ENCODE measurements at regions not wholly inside any gene's neighbourhood (a gene's known extent, or its start where the extent isn't known, plus 50 kb on each side); places are given as distances from the start of the nearest gene placed in this dataset.
"Not testable (repeated sequence)": the region's sequence is repeated elsewhere in the genome, so short reads cannot be mapped to it uniquely, and the experiment has no call there.

DNA sequence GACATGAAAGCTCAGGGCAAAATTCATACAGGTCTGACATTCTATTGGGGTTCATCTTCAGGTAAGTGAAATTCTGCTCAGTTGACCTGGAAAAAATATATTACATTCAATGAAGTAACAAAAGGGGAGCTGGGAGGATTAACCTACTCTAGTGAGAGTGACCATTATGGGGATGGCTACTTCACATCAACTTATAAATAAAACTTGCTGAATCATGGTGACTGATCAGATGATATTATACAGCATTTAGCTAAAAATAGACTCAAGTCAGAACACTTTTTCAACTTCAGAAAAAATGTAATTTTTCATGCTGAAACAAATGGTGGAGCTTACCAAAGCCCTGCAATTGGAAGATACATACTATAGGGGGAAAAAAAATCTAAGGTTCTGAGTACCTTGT lies 800.2 kb downstream of the FSCB start:
- FAIRE-seq: no peak
- H3K4me3 ChIP-seq (replicated peaks in 1 of 3; ENCODE audit: insufficient read depth in 1 of 3, low read depth in 2 of 3, low read length in 3 of 3): no peak overlapping the region
- no peaks in the 10 kb centered on the region for H3K4me1 ChIP-seq (ENCODE audit: insufficient read depth, low read length)
- no peak for DNase-seq (ENCODE audit: low spot score)
- no peak overlapping the region for H3K4me2 ChIP-seq (ENCODE audit: low read depth, low read length)
- no peak overlapping the region for H3K27ac ChIP-seq (ENCODE audit: extremely low read length, insufficient read depth, low read length)
- peaks cover 7% of the 10 kb centered on the region; the same call in 1 of the 2 replicates for H3K9me3 ChIP-seq (ENCODE audit: low read length)
- H3K27me3 ChIP-seq (ENCODE audit: control insufficient read depth in 1 of 2, insufficient read depth in 2 of 2, low read length in 2 of 2): no peaks in the 10 kb centered on the region
- BruUV-seq (replicated peaks): no TSS peak
- ChIA-PET CTCF (ENCODE audit: low intra/inter-chr PET ratio, low total read pairs) (no interaction called here), POLR2A (no interaction called here)
- no peaks in the 10 kb centered on the region for H4K20me1 ChIP-seq (ENCODE audit: insufficient read depth, low read length)
- in situ Hi-C loops (cut with HindIII; ENCODE audit: extremely low pct_ligation_motif_present, low pct_unique_long_range_greater_than_20kb) (no loop called here), intact Hi-C loops (cut with micrococcal nuclease; ENCODE audit: unreplicated experiment) (no loop called here)
- peak; percentile 44; the same call in 1 of the 2 replicates for TF ChIP-seq NFE2L2 (IDR thresholded peaks at IDR 0.05; ENCODE audit: low read length)
- TF ChIP-seq, protein P1, sequence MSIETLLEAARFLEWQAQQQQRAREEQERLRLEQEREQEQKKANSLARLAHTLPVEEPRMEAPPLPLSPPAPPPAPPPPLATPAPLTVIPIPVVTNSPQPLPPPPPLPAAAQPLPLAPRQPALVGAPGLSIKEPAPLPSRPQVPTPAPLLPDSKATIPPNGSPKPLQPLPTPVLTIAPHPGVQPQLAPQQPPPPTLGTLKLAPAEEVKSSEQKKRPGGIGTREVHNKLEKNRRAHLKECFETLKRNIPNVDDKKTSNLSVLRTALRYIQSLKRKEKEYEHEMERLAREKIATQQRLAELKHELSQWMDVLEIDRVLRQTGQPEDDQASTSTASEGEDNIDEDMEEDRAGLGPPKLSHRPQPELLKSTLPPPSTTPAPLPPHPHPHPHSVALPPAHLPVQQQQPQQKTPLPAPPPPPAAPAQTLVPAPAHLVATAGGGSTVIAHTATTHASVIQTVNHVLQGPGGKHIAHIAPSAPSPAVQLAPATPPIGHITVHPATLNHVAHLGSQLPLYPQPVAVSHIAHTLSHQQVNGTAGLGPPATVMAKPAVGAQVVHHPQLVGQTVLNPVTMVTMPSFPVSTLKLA (IDR thresholded peaks at IDR 0.05): no peak
- TF ChIP-seq, protein P2, sequence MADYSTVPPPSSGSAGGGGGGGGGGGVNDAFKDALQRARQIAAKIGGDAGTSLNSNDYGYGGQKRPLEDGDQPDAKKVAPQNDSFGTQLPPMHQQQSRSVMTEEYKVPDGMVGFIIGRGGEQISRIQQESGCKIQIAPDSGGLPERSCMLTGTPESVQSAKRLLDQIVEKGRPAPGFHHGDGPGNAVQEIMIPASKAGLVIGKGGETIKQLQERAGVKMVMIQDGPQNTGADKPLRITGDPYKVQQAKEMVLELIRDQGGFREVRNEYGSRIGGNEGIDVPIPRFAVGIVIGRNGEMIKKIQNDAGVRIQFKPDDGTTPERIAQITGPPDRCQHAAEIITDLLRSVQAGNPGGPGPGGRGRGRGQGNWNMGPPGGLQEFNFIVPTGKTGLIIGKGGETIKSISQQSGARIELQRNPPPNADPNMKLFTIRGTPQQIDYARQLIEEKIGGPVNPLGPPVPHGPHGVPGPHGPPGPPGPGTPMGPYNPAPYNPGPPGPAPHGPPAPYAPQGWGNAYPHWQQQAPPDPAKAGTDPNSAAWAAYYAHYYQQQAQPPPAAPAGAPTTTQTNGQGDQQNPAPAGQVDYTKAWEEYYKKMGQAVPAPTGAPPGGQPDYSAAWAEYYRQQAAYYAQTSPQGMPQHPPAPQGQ (CRISPR knock-in tag; IDR thresholded peaks at IDR 0.05; ENCODE audit: borderline replicate concordance): no peak
- no peak overlapping the region for H3K9ac ChIP-seq (ENCODE audit: insufficient read depth, low read depth, low read length)
- no peak for ATAC-seq
- H3K79me2 ChIP-seq (ENCODE audit: insufficient read depth, low read length): no peaks in the 10 kb centered on the region
- H2AFZ ChIP-seq (ENCODE audit: low read length): no peak overlapping the region
- H3K36me3 ChIP-seq (replicated peaks in 1 of 2; ENCODE audit: control insufficient read depth in 1 of 2, insufficient read depth in 2 of 2, low read length in 2 of 2): no peaks in the 10 kb centered on the region

DNA sequence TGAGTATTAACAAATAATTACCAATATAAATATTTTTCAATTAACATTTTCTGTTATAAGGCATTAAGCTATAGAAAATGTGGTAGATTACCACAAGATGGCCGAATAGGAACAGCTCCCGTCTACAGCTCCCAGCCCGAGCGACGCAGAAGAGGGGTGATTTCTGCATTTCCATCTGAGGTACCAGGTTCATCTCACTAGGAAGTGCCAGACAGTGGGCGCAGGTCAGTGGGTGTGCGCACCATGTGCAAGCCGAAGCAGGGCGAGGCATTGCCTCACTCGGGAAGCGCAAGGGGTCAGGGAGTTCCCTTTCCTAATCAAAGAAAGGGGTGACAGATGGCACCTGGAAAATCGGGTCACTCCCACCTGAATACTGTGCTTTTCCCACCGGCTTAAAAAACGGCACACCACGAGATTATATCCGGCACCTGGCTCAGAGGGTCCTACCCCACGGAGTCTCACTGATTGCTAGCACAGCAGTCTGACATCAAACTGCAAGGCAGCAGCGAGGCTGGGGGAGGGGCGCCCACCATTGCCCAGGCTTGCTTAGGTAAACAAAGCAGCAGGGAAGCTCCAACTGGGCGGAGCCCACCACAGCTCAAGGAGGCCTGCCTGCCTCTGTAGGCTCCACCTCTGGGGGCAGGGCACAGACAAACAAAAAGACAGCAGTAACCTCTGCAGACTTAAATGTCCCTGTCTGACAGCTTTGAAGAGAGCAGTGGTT lies 808.4 kb downstream of the FSCB start:
- not testable (repeated sequence) for H4K20me1 ChIP-seq (ENCODE audit: insufficient read depth, low read length); FAIRE-seq; TF ChIP-seq FOXA1 (IDR thresholded peaks at IDR 0.05)
- WGBS (ENCODE audit: low lambda C conversion rate): 76% methylated on average over 13 of the region's 20 CpGs
- TF ChIP-seq ZMYM4 (CRISPR knock-in tag; IDR thresholded peaks at IDR 0.05) (peak; percentile 45), FOXA3 (CRISPR knock-in tag; IDR thresholded peaks at IDR 0.05) (peak; percentile 55), FOXA1 (CRISPR knock-in tag; IDR thresholded peaks at IDR 0.05) (peak; percentile 79), SALL1 (CRISPR knock-in tag; IDR thresholded peaks at IDR 0.05) (peak; percentile 29; the same call in 1 of the 2 replicates)
- TF ChIP-seq, protein P3, sequence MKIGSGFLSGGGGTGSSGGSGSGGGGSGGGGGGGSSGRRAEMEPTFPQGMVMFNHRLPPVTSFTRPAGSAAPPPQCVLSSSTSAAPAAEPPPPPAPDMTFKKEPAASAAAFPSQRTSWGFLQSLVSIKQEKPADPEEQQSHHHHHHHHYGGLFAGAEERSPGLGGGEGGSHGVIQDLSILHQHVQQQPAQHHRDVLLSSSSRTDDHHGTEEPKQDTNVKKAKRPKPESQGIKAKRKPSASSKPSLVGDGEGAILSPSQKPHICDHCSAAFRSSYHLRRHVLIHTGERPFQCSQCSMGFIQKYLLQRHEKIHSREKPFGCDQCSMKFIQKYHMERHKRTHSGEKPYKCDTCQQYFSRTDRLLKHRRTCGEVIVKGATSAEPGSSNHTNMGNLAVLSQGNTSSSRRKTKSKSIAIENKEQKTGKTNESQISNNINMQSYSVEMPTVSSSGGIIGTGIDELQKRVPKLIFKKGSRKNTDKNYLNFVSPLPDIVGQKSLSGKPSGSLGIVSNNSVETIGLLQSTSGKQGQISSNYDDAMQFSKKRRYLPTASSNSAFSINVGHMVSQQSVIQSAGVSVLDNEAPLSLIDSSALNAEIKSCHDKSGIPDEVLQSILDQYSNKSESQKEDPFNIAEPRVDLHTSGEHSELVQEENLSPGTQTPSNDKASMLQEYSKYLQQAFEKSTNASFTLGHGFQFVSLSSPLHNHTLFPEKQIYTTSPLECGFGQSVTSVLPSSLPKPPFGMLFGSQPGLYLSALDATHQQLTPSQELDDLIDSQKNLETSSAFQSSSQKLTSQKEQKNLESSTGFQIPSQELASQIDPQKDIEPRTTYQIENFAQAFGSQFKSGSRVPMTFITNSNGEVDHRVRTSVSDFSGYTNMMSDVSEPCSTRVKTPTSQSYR (CRISPR knock-in tag; IDR thresholded peaks at IDR 0.05; ENCODE audit: borderline replicate concordance): peak; percentile 90

More for the DNA sequence above, 808.4 kb downstream of the FSCB start:
- H3K27me3 ChIP-seq (ENCODE audit: control insufficient read depth in 1 of 2, insufficient read depth in 2 of 2, low read length in 2 of 2); DNase-seq (ENCODE audit: low spot score); H3K4me3 ChIP-seq (replicated peaks in 1 of 3; ENCODE audit: insufficient read depth in 1 of 3, low read depth in 2 of 3, low read length in 3 of 3); in situ Hi-C loops (cut with HindIII; ENCODE audit: extremely low pct_ligation_motif_present, low pct_unique_long_range_greater_than_20kb); H3K79me2 ChIP-seq (ENCODE audit: insufficient read depth, low read length); H3K9me3 ChIP-seq (ENCODE audit: low read length); H2AFZ ChIP-seq (ENCODE audit: low read length); POLR2A ChIA-PET; H3K27ac ChIP-seq (ENCODE audit: extremely low read length, insufficient read depth, low read length); H3K9ac ChIP-seq (ENCODE audit: insufficient read depth, low read depth, low read length); intact Hi-C loops (cut with micrococcal nuclease; ENCODE audit: unreplicated experiment); H3K4me1 ChIP-seq (ENCODE audit: insufficient read depth, low read length); H3K36me3 ChIP-seq (replicated peaks in 1 of 2; ENCODE audit: control insufficient read depth in 1 of 2, insufficient read depth in 2 of 2, low read length in 2 of 2); CTCF ChIA-PET (ENCODE audit: low intra/inter-chr PET ratio, low total read pairs); ATAC-seq; BruUV-seq (replicated peaks): not testable (repeated sequence)
- peak overlapping the region; percentile 7; the same call in 1 of the 2 replicates for H3K4me2 ChIP-seq (ENCODE audit: low read depth, low read length)
